Stomach (tissue), 4 donors: ENCODE measurements at regions not wholly inside any gene's neighbourhood (a gene's known extent, or its start where the extent isn't known, plus 50 kb on each side); places are given as distances from the start of the nearest gene placed in this dataset.

Source experiments
- CTCF ChIP-seq, 7 experiments: fragments of 450-650 bp in 4 of 7; fragments of 200-600 bp in 3 of 7; sonication (generic) in 3 of 7; IDR thresholded peaks; one replicate each; pipeline ENCODE4 v1.5.1; 2016 to 2019; ENCODE audit warnings: antibody characterized with exemption in 7 of 7, control low read depth in 2 of 7, mild to moderate bottlenecking in 1 of 7
- POLR2A ChIP-seq, 4 donors: fragments of 450-650 bp; IDR thresholded peaks; one replicate each; pipeline ENCODE4 v1.6.1; 2016; ENCODE audit warnings: antibody characterized with exemption in 4 of 4, control low read depth in 2 of 4, mild to moderate bottlenecking in 1 of 4, moderate library complexity in 1 of 4

GRCh38 chr5:171542525-171543140 is 123.2 kb downstream of the FGF18 start:
- TF ChIP-seq CTCF (IDR thresholded peaks at IDR 0.05) (no peak), POLR2A (IDR thresholded peaks at IDR 0.05) (no peak)
